ENCODE measurements at regions not wholly inside any gene's neighbourhood (a gene's known extent, or its start where the extent isn't known, plus 50 kb on each side); places are given as distances from the start of the nearest gene placed in this dataset.

GRCh38 chr6:27053738-27054137, 193.8 kb upstream of the PRSS16 start:
- DNase-seq, result no peak

GRCh38 chr6:27056615-27057014, 190.9 kb upstream of the PRSS16 start:
- no peak for DNase-seq

DNA sequence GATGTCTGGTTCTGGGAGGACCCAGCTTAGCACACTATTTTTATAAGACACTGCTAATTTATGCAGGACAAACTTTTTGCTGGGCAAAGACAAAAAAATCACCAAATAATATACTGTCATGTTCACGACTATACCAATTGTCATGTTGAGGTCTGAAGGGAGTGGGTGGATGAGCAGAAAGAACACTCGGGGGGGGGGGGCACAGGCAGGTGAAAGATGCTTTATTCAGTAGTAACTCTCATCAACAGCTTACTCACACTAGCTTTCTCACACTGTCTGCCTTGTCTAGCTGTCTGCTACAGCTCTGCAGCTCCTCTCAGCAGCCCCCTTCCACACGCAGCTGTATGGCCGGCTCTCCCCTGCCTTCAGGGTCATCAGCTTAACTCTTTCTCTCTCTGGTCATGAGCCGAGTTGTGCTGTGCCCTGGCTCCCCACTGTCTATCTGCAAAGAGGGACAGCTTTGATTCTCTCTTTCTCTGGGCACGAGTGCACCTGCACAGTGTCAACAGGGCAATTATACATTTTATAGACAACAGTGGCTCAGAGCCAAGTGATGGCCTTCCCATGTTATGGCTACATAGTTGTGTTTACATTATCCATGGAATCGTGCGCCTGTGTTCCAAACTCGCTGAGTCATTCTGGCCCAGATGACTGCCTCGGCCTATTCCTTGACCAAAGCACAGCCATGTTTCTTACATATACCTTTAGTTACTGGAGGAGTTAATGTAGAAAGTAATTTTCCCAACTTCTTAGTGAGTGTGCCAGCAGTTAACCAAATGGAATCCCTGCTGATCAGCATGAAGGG, 187.7 kb upstream of the PRSS16 start:
- no peak for DNase-seq

GRCh38 chr6:27061235-27061993, 186.1 kb upstream of the PRSS16 start:
- DNase-seq, result no peak

DNA sequence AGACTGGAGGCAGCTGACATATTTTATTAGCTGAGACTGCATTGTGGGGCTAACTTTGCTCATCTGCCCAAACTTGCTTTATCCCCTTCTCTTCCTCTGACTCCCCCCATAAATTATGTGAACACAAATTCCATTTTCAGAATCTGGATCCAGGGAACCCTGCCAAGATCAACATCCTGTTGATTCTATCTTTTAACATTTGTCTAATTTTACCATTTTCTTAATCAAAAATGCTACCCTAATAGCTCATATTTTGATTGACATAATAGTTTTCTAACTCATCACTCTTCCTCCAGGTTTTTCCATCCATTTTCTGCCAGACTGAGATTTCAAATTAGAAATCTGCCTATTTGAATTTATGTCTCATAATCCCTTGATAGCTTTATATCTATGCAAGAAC, 184.7 kb upstream of the PRSS16 start:
- DNase-seq, result no peak

DNA sequence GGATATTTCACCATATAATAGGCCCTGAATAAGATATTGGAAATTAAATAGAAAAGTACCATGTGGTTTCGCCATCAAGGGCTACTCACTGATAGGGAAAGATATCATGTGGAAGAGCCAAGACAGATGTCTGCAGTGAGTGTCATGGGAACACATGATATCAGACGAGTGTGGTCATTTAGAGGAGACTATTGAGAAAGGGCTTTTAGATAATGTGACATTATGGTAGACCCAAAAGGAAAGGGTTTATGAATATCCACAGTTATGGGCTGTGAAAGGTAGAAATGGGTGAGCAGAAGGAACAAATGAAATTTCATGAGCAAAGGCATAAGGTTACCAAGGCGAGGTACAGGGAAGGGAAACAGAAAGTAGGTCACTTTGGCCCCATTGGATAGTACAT, 182.3 kb upstream of the PRSS16 start:
- DNase-seq, result no peak

DNA sequence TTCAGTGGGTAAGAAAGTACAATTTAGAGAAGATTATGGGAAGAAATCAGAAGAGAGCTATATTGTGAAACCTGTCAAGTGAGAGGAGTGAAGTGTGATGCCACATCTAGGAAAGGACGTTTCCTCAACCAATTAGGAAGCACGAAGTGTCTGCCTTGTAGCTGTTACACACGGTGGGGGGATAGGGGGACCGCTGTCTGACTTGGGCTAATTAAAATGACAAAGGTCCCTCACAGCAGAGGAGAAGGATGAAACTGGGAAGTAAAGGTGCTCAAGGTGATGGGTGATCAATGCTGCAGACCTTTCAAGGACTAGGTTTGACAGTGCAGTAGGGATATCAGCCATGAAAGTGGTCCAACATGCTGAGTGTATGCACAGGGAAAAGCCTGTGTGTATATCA, 181.1 kb upstream of the PRSS16 start:
- DNase-seq, result no peak

- DNase-seq, result no peak
Measured at GRCh38 chr6:27066802-27067201, 180.7 kb upstream of the PRSS16 start.

DNA sequence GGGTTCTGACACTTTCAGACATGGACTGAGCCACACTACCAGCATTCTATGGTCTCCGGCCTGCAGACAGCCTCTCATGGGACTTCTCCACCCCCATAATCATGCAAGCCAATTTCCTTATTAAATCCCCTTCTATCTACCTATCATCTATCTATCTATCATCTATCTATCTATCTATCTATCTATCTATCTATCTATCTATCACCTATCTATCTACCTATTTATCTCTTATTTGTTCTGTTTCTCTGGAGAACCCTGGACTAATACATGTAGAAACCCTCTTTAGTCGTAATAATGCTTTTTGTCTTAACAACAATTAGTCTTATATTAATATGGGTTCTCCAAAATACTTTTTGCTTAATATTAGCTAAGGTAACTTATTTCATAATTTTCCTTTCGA, 174.1 kb upstream of the PRSS16 start:
- DNase-seq, result no peak

DNA sequence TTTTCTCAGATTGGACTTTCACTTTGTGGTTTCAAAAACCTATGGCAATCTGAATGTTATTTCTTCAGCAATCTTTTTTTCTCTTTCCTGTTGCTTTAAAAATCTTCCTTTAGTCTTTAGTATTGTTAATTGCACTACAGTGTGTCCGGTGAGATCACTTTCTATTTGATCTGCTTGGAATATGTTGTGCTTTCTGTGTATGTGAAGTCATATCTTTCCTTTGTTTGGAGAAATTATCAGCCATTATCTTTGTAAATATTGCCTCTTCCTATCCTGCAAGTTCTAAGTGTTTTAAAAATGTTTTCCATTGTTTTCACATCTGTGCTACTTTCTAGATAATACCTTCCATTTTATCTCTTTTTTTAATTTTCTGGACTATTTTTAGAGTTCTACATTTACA, 171.4 kb upstream of the PRSS16 start:
- no peak for DNase-seq

GRCh38 chr6:27078734-27079357, 168.7 kb upstream of the PRSS16 start:
- peak; percentile 6 for DNase-seq

DNA sequence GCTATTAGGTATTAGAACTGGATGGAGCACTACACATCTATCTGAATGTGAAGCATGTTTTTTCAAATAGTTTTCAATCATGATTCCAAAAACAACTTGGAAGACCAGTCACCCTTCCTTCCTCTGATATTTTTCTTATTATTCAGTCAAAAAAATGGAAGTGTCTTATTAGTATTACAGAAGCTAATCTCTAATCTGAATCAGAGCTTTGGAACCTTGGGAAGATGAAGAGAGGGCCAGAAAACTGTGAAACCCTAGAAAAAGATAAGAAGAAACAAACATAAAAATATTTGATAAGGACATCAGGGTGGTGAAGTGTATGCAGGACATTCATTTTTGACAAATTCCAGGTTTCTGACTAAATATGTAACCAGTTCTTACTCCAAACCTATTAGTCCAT, 166.3 kb upstream of the PRSS16 start:
- no peak for DNase-seq

- no peak for DNase-seq
Measured at GRCh38 chr6:27081931-27082330, 165.6 kb upstream of the PRSS16 start.

DNA sequence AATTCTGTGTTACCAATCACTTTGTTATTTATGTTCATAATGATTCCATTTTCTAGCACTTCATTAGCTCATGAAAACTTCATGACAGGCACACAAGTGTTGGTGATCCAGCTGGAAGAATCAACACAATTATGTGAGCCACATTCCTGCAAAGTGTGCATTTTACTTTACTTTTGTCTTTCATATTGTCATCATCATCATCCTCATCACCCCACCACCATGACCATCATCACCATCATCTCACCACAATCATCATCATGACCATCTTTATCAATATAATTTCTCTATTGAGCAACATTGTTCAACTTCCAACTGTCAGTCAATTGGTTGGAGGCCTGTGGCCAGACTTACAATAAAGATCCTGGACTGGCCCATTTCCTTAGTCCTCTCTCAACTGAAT, 159.4 kb upstream of the PRSS16 start:
- DNase-seq, result no peak

DNA sequence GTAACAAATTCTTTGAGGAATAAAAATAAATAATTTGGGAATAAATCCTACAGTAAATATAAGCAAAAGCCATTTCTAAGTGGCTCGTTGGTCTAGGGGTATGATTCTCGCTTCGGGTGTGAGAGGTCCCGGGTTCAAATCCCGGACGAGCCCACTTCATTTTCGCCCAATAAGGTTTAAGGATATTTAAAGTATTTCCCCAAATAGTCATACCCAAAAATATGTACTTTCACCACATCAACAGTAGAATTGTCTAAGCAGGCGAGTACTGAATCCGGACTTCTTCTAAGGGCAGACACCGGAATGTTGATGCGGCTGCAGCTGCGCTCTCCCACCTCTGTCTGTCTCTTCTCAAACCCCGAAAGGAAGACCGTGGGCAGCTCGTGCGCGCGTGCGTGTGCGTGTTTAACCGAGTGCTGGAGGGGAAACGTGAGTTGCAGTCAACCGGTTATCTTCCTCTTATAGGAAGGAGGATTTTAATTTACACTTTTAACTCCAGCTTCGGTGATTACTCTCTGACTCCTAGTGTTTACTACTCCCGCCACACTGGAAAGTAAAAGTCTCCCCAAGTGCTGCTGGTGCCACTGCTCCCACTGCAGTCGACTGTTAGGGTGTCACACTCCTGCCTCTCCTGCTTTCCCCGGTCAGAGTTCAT, 155.7 kb upstream of the PRSS16 start:
- DNase-seq, result no peak

DNA sequence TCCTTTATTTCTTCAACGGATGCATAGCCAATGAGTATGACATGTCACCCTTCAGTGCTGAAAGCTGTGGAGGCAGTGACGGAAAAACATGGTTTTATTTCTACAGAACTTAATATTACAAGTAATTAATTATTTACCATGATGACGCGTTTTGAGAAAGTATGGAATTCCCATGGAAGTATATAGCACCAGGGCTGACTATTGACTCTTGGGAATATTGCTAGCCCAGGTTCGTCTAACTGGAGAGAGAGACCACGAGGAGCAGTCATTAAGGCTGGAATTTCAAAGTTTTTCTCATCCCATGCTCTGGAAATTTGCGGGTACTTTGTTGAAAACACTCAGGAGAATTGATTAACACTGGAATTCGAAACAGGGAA, 155.2 kb upstream of the PRSS16 start:
- DNase-seq, result no peak

DNA sequence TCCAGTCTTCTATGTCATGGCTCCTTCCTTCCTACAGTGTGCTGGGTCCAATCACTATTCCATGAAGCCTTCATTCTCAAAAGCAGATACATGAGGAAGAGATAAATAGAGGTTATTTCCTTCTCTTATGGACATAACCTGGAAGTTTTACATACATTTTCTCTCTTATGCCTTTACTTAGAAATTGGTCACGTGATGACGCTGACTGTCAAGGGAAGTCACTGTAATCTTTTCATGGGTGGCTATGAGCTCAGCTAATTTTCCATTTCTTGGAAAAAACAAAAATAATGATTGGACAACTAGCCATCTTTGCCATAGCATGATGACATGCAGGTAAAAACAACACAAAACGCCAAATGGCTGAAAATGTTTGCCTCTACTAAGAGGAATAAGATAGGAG, 151.6 kb upstream of the PRSS16 start:
- no peak for DNase-seq

- peak; percentile 3 for DNase-seq
Measured at GRCh38 chr6:27096834-27097511, 150.5 kb upstream of the PRSS16 start.

- DNase-seq, result no peak
Measured at GRCh38 chr6:27098956-27099355, 148.5 kb upstream of the PRSS16 start.

DNA sequence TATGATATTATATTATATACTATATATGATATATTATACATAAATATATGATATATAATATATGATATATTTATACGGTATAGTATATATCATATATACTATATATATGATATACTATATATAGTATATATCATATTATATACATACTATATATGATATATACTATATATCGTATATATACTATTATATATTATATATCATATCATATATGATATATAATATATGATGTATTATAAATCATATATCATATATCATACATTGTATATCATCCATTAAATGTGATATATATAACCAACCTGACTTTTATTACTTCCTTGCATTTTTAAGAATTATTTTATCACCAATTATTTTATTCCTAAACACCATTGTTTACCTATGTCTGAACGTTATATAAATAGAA, 146.6 kb upstream of the PRSS16 start:
- DNase-seq, result no peak

DNA sequence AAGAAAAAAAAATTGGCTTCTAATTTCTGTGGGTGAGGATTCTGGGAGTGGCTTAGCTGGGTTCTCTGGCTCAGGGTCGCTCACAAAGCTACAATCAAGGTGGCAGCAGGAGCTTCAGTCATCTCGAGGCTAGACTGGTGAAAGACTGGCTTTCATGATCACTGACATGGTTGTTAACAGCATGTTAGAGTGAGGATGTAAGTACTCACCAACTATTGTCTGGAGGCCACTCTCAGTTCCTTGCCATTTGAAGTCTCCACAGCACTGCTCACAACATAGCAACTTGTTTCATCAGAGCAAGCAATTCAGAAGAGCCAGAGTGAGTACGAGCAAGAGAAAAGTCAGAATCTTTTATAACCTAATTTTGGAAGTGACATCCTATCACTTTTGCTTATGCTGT, 145.7 kb upstream of the PRSS16 start:
- DNase-seq, result no peak

GRCh38 chr6:27106382-27106781, 141.1 kb upstream of the PRSS16 start:
- no peak for DNase-seq

DNA sequence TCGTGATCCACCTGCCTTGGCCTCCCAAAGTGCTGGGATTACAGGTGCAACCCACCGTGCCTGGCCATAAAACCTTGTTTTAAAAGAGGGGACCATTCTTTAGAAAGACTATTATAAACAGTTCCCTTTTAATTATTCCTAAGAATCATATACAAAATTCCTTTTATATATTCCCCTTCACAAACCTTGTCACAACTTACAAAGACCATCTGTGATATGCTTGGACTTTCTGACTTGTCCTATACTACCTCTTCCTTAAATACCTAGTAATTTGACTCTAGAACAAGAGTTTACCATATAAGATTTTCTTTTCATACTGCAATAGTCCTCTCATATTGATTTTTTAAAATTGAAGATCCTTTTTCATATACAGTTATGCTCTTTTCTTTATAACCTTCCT, 135.8 kb upstream of the PRSS16 start:
- DNase-seq, result no peak

All from CD4-positive, alpha-beta T cell treated with Interferon gamma for 1 hour (primary cell).